Bronchial epithelial cell (primary cell): ENCODE measurements at regions not wholly inside any gene's neighbourhood (a gene's known extent, or its start where the extent isn't known, plus 50 kb on each side); places are given as distances from the start of the nearest gene placed in this dataset.
"Not testable (repeated sequence)": the region's sequence is repeated elsewhere in the genome, so short reads cannot be mapped to it uniquely, and the experiment has no call there.

Experiments
- DNase-seq: peaks from one replicate; pipeline ENCODE4 v3.0.0-alpha.2; 2010; ENCODE audit warnings: low read depth
- FAIRE-seq: peaks from 2 replicates; lab custom pipeline; 2011; peaks lifted over from hg19 to GRCh38; lab: Jason Lieb, UNC
- H3K27me3 ChIP-seq: 2 replicates; pipeline ENCODE4 v1.5.1; 2011; ENCODE audit warnings: low read length; ENCODE audit not compliant: control insufficient read depth, insufficient read depth
- H3K36me3 ChIP-seq: 2 replicates; pipeline ENCODE4 v1.5.1; 2011; ENCODE audit warnings: low read length; ENCODE audit not compliant: control insufficient read depth, insufficient read depth
- H3K4me3 ChIP-seq: 2 replicates; pipeline ENCODE4 v1.5.1; 2011; ENCODE audit warnings: mild to moderate bottlenecking, low read depth, low read length, control low read depth
- TF ChIP-seq, protein P1 (sequence below): IDR thresholded peaks from 2 replicates; pipeline ENCODE4 v1.5.1; 2011; ENCODE audit warnings: mild to moderate bottlenecking, moderate library complexity, low read length, control low read depth, inconsistent platforms; ENCODE audit not compliant: insufficient read depth, severe bottlenecking

DNA sequence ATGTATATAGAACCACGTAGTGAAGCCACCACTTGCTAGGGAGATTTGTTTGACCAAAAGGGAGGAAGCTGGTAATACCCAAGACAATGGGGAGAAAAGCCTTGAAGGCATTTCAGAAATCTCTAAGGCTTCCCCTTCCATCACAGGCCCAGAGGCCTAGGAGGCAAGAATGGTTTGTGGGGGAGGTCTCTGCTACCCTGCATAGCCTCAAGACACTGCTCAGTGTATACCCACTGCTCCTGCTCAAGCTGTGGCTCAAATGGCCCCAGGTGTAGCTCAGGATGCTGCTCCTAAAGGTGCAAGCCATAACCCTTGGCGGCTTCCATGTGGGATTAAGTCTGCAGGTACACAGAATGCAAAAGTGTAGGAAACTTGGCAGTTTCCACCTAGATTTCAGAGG is 1105.8 kb downstream of the GATA3 start:
- H3K27me3 ChIP-seq = no peaks in the 10 kb centered on the region
- no peak overlapping the region for H3K4me3 ChIP-seq
- TF ChIP-seq, protein P1, sequence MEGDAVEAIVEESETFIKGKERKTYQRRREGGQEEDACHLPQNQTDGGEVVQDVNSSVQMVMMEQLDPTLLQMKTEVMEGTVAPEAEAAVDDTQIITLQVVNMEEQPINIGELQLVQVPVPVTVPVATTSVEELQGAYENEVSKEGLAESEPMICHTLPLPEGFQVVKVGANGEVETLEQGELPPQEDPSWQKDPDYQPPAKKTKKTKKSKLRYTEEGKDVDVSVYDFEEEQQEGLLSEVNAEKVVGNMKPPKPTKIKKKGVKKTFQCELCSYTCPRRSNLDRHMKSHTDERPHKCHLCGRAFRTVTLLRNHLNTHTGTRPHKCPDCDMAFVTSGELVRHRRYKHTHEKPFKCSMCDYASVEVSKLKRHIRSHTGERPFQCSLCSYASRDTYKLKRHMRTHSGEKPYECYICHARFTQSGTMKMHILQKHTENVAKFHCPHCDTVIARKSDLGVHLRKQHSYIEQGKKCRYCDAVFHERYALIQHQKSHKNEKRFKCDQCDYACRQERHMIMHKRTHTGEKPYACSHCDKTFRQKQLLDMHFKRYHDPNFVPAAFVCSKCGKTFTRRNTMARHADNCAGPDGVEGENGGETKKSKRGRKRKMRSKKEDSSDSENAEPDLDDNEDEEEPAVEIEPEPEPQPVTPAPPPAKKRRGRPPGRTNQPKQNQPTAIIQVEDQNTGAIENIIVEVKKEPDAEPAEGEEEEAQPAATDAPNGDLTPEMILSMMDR = no peak
- FAIRE-seq (no peak), DNase-seq (no peak)
- no peaks in the 10 kb centered on the region for H3K36me3 ChIP-seq

GRCh38 chr10:9163699-9164098 is 1109.2 kb downstream of the GATA3 start:
- H3K4me3 ChIP-seq = no peak overlapping the region
- FAIRE-seq = no peak
- no peaks in the 10 kb centered on the region for H3K27me3 ChIP-seq
- H3K36me3 ChIP-seq = no peaks in the 10 kb centered on the region
- TF ChIP-seq, protein P1 = no peak
- DNase-seq = no peak

- H3K36me3 ChIP-seq = no peaks in the 10 kb centered on the region
- DNase-seq = no peak
- TF ChIP-seq, protein P1 = no peak
- H3K4me3 ChIP-seq = no peak overlapping the region
- no peak for FAIRE-seq
- no peaks in the 10 kb centered on the region for H3K27me3 ChIP-seq
These were observed 1112.3 kb downstream of the GATA3 start for GRCh38 chr10:9166770-9167169.

DNA sequence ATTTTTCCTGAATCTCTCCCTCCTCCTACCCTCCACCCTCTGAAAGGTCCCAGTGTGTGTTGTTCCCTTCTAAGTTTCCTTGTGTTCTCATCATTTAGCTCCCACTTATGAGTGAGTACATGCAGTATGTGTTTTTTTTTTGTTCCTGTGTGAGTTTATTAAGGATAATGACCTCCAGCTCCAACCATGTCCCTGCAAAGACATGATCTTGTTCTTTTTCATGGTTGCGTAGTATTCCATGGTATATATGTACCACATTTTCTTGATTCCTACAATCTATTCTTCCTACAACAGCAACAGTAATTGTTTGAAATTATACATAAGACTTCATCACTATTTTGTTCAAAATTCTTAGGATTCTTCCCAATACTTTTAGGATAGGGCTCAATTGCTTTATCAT is 1117.8 kb downstream of the GATA3 start:
- Histone ChIP-seq H3K4me3 (no peak overlapping the region), H3K27me3 (no peaks in the 10 kb centered on the region), H3K36me3 (no peaks in the 10 kb centered on the region)
- no peak for DNase-seq
- FAIRE-seq = no peak
- TF ChIP-seq, protein P1 = no peak

- H3K27me3 ChIP-seq = no peaks in the 10 kb centered on the region
- no peak overlapping the region for H3K4me3 ChIP-seq
- no peak for FAIRE-seq
- TF ChIP-seq, protein P1 = no peak
- no peaks in the 10 kb centered on the region for H3K36me3 ChIP-seq
- no peak for DNase-seq
These were observed 1120.7 kb downstream of the GATA3 start for GRCh38 chr10:9175200-9175599.

- H3K4me3 ChIP-seq, DNase-seq, H3K27me3 ChIP-seq, H3K36me3 ChIP-seq, FAIRE-seq: not testable (repeated sequence)
These were observed 1128.9 kb downstream of the GATA3 start for GRCh38 chr10:9183197-9183880.
